ENCODE measurements at regions not wholly inside any gene's neighbourhood (a gene's known extent, or its start where the extent isn't known, plus 50 kb on each side); places are given as distances from the start of the nearest gene placed in this dataset.
"Not testable (repeated sequence)": the region's sequence is repeated elsewhere in the genome, so short reads cannot be mapped to it uniquely, and the experiment has no call there.

DNA sequence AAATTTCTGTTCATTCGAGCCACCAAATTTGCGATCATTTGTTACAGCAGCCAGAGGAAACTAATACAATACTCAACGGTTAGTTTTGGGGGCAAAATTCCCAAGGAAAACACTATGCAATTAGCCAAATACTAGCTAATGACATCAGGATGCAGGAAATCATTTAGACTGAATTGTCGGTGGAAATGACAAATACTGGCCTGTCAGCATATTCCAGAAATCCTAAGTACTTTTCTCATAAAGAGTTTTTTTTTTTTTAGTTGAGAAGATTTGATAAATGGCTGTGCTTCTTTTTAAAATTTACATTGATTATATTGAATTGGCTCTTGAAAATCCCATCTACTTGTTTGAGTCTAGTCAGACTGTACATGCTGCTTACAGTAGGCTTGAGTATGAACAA is 410.1 kb downstream of the SUCLG1 start:
- no peak for DNase-seq (ENCODE audit: low read depth)

DNA sequence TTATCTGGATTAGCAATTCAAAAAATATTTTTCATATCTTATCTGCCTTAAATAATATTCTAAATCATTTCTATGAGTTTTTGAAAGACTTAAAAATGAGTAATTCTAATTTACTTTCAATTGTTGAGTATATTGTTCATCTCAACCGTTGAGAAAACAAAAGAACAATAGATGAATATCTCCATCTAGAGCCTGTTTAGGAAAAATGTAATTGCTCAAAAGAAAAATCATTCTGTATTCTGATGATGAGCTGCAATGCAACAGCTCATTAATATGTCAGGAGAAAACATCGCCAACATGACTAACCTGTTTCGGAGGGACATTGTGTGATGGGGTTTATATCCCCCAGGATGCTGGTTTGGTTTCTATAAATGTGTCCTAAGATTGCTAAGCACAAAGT is 417.6 kb downstream of the SUCLG1 start:
- DNase-seq (ENCODE audit: low read depth): no peak

- DNase-seq (ENCODE audit: low read depth): no peak
Measured at GRCh38 chr2:84040281-84040680, 418.8 kb downstream of the SUCLG1 start.

DNA sequence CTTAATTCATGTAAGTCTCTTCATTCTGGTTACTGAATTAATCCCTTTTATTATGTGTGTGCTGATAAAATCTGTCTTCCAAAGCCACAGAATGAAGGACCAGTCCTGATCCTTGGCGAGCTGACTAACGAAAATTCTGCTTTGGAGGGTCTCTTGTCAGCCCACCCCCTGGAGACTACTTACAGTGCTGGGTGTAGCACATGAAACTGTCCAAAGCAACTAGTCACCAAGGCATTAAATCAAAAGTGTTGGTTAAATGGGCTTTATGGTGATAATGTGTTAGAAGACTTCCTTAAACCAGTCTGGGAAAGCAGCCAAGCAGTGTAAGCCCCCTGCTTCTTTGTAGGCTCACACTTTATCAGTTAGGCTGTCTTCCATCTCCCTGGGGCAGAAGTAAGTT is 420.2 kb downstream of the SUCLG1 start:
- DNase-seq (ENCODE audit: low read depth): no peak

DNA sequence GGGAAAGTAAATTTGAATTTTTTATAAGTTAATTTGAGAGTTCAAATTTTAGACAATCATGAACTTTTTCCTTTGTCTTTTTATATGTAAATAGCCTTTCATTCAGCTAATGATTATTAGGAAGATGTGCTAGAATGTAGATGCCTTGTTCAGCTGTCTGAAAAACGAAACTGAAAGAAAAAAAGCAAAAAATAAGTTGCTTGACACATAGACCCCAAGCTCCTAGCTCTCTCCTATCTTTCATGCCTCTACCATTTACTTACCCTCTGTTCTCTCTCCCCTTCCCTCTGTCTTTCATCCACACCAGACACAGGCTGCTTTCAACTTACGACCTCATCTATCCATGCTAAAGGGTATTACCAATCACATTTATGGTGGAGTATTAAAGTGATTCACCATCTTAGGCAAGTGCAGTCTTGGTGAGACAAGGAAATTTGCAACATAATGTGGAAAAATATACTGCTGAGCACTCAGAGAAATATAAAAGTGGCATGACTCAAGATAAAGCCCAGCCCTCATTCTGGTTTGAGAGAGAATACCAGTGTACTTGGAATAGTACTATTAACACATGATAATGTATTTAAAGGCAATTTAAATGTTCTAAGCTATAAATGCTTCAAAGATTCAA is 425.6 kb downstream of the SUCLG1 start:
- no peak for DNase-seq (ENCODE audit: low read depth)

DNA sequence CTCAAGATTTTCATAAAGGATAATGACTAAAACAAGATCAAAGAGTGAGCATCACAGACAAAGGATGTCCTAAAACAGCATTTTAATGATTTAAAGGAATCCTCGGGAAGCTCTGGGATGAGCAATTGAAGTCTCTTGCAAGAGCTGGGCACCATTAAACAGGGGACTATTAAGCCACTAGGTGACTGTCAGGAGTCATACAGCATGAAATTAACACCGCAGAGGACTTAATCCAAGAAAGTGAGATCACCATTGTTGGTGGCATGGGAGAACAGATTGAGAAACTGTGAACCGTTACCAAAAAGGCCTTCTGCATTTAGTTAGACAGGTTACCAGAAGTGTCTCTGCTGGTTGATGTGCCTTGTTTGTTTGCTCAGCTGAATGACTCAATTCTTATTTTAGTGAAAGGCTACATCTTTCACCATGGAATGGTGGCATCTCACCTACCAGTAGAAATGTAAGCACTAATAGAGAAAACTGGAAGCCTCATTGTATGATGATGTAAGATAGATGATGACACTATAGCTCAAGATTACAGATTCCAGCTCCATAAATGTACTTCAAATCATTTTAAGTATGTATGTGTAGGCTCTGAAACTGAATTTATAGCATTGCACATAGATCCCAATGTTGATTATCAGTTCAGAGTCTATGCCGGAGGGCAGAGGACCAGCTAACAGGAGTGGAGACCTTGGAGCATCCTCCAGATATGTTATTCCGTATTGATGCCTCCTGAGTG is 427.6 kb downstream of the SUCLG1 start:
- DNase-seq (ENCODE audit: low read depth): no peak

DNA sequence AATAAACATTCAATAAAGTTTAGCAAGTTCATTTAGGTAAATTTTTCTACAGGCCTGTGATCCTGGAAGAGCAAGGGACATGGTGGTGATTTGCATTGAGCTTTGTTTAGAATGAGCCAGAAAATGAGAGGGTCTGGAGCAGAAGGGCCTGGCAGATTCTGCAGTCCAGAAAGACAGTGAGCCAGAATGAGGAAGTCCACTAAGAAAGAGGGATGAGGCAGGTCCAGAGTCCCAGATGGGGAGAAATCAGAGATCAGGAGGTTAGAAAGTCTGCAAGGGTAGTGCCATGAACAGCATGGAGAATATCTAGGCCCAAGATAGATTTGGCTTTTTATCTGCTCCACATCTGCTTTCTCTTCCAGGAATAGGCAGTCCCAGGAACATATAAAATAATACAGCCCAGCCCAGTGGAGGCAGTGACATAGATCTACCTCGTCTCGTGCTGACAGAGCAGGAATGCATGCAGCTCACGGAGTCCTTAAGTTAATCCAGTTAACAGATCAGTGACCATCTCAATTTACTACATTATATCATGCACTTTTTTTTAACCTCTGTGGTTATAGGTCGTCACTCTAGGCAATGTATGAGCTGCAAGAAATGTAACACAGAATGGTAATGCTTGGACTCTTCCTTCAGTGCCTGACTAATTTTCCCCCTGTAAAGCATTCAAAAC is 429.0 kb downstream of the SUCLG1 start:
- no peak for DNase-seq (ENCODE audit: low read depth)

- DNase-seq (ENCODE audit: low read depth): no peak
Measured at GRCh38 chr2:84026818-84027217, 432.3 kb downstream of the SUCLG1 start.

GRCh38 chr2:84022810-84023431 is 436.2 kb downstream of the SUCLG1 start:
- DNase-seq (ENCODE audit: low read depth): no peak

DNA sequence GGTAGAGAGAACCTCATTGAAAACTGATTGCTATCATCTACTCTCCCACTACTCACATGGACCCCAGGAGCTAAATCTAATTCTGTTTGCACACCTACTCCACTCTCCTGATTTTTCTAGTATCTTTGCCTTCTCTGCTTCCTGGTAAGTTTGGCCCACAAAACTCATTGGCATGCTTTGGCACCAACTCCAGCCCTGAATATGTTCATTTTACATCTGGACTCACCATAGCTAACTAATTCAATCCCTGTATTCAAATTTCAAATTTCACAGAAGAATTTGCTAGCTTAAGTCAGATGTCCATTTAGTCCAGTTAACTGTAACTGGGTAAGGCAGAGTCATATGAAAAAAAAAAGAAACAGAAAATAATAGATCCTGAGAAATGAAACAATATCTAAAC is 442.1 kb downstream of the SUCLG1 start:
- DNase-seq (ENCODE audit: low read depth): no peak

DNA sequence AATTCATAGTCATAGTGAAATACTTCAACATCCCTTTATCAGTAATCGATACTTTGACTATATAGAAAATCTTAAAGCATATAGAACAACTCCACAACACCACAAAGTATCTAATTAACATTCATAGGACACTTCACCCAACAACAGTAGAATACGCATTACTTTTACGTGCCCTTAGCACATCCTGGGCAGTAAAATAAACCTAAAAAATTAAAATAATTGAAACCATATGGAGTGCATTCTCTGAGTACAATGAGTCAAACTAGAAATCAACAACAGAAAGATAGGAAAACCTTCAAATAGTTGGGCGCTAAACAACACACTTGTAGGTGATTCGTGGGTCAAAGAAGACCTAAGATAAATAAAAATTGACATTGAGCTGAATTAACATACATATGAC is 442.9 kb downstream of the SUCLG1 start:
- DNase-seq (ENCODE audit: low read depth): no peak

DNA sequence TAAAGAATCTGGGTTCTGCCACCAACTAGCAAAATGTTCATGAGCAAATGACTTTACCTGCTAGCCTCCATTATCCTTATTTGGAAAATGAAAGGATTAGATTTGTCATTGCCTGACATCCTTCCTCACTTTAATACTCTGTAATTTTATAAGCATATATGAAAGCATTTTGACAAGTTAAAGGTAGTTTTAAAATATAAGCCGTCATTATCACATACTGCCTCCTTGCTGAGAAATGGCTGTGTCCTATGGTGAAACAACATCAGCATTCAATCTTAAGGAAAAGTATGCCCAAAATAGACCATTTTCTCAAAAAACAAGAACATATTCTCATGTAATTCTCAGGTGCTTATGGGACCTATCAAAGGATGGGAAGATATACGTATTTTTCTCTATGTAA is 461.2 kb downstream of the SUCLG1 start:
- no peak for DNase-seq (ENCODE audit: low read depth)

DNA sequence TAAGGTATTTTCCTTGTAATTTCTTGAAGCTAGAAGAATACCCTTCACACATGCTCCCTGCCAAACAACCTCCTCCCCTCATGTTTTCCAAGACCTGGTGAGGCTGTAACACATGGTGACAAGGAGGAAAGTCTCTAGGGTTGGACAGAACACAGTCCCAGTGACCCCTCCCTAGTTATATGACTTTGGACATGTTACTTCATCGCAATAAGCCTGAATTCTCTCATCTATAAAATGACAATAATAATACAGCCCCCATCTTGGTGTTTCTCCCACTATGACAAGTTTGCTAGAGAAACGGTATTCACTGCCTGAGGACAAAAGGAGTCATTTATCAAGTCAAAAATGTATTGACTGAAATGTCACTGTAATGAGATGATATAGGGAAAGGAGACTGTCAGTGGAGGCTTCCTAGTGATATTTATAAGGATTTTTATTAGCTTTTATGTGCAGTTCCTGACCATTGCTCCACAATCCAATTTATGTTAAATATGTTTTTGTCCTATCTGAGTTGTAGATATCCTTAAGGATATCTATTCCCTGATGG is 464.4 kb downstream of the SUCLG1 start:
- no peak for DNase-seq (ENCODE audit: low read depth)

GRCh38 chr2:83993873-83994632 is 465.0 kb downstream of the SUCLG1 start:
- no peak for DNase-seq (ENCODE audit: low read depth)

DNA sequence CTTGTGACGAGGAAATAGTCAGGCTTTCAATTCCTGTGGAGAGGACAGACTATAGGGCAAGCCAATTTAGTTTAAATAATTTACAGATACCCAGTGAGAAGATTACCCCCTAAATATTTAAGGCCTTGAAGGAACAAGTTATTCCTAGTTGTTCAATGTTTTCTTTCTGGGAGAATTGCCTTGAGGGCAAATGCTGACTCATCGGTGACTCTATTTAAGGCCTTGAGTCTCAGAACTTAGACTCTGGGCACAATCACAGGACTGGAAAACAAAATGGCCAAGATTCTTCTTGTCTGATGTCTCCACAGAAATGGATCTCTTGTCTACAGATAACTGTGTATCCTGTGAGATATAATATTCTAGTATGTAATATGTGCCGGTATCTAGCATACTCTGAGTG is 467.1 kb downstream of the SUCLG1 start:
- no peak for DNase-seq (ENCODE audit: low read depth)

- DNase-seq (ENCODE audit: low read depth): no peak
Measured at GRCh38 chr2:83990636-83991035, 468.4 kb downstream of the SUCLG1 start.

DNA sequence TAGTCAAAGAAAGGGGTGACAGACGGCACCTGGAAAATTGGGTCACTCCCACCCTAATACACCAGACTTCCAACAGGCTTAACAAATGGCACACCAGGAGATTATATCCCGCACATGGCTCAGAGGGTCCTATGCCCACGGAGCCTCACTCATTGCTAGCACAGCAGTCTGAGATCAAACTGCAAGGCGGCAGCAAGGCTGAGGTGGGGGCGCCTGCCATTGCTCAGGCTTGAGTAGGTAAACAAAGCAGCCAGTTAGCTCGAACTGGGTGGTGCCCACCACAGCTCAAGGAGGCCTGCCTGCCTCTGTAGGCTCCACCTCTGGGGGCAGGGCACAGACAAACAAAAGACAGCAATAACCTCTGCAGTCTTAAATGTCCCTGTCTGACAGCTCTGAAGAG is 482.5 kb downstream of the SUCLG1 start:
- not testable (repeated sequence) for DNase-seq (ENCODE audit: low read depth)

GRCh38 chr2:83972128-83972527 is 487.0 kb downstream of the SUCLG1 start:
- no peak for DNase-seq (ENCODE audit: low read depth)

GRCh38 chr2:83971547-83971946 is 487.5 kb downstream of the SUCLG1 start:
- no peak for DNase-seq (ENCODE audit: low read depth)

DNA sequence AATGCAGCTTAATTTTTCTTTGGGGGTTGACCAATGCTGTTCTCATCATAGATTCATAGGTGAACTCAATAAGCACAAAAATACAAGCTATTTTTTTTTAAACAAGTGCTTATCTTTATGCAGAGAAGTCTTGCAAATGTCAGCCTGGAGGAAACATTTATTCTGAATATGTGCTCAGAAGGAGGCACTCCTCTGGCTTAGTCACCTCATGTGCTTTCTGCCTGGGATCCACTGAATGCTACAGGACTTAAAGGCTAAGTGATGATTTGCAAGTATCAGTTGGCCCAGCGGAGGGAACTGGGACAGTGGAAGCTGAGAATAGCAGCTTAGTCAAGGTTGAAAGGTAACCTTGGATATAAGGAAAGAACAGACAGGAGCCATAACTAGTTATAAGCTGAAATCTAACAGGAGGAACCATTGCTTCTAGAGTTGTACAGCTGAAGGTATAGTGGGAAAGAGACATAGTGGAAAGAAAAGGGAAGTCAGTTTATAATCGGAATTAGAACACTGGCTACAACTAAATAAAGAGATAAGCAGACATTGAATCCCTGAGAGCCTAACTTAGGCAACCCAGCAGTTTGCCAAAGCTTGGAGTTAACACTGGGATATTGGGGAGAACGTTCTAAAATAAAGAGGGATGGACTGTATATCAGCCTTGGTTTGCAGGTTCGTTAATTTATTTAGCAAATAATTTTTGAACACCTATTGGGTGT is 488.7 kb downstream of the SUCLG1 start:
- no peak for DNase-seq (ENCODE audit: low read depth)

DNA sequence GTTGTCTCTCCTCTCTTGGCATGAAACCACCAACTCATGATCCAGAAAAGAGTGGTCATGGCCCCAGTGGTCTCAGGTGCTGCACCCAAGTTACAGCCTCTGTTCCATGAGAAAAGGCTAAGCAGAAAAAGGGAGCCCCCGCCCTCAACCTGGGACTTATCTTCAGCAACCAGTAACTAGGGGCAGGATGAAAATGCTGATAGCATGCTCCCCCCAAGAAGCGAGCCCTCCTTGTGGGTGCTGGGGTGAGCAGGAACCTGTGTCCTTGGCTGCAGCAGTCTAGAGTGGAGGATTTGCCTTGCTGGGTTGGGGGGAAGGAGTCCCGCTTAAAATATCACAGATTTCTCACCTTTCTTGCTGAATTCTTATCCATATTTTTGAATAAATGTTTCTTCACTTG is 490.0 kb downstream of the SUCLG1 start:
- no peak for DNase-seq (ENCODE audit: low read depth)

Measured in stimulated activated CD8-positive, alpha-beta memory T cell treated with anti-CD3 and anti-CD28 coated beads, Interleukin-15, amount 100 ng/mL, for 1 hour (primary cell).